SK-N-MC (cell line): ENCODE measurements at regions not wholly inside any gene's neighbourhood (a gene's known extent, or its start where the extent isn't known, plus 50 kb on each side); places are given as distances from the start of the nearest gene placed in this dataset.

Experiments
- EZH2 ChIP-seq: fragments of 200-600 bp; sonication (generic); IDR thresholded peaks from one replicate; pipeline ENCODE4 v1.6.1; 2017; ENCODE audit warnings: antibody characterized with exemption
- FOXP2 ChIP-seq: optimal IDR thresholded peaks from 2 replicates; pipeline ENCODE3; 2011; ENCODE audit warnings: mild to moderate bottlenecking, moderate library complexity; ENCODE audit not compliant: insufficient read depth; ENCODE audit errors: extremely low read length, control extremely low read depth
- POLR2AphosphoS5 ChIP-seq: IDR thresholded peaks from 2 replicates; pipeline ENCODE4 v1.6.1; 2012; ENCODE audit warnings: mild to moderate bottlenecking, low read depth, low read length, borderline replicate concordance

DNA sequence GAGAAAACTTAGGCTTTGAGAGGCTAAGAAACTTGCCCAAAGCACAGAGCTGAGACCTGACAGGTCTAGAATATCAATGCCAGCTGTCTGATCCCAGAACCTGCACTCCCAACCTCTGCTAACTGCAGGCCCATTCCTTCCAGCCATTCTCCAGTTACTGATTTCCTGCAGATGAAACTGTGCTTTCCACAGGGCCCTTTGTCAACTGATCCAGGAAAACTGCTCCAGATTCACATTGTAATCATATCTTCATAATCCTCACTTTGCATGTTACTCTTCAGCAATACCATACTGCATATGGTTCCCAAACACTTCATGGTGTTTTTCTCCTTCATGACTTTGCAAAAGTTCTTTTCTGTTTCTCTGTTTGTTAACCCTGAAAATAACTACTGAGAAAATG, 100.6 kb downstream of the RAP2A start:
- TF ChIP-seq POLR2AphosphoS5 (no peak), EZH2 (no peak), FOXP2 (no peak)
